Osteocyte (in vitro differentiated cells): ENCODE measurements at regions not wholly inside any gene's neighbourhood (a gene's known extent, or its start where the extent isn't known, plus 50 kb on each side); places are given as distances from the start of the nearest gene placed in this dataset.
"Not testable (repeated sequence)": the region's sequence is repeated elsewhere in the genome, so short reads cannot be mapped to it uniquely, and the experiment has no call there.

ENCODE experiments used
- DNase-seq: peaks from one replicate; pipeline ENCODE4 v3.0.0; 2021; ENCODE audit warnings: mixed read lengths; ENCODE audit not compliant: unreplicated experiment; ENCODE audit errors: extremely low spot score
- H3K27ac Mint-ChIP-seq: one replicate; pipeline ENCODE4 v1.8.0; 2021; ENCODE audit warnings: mild to moderate bottlenecking, mixed read lengths; ENCODE audit not compliant: unreplicated experiment
- H3K27me3 Mint-ChIP-seq: one replicate; pipeline ENCODE4 v1.8.0; 2021; ENCODE audit warnings: mixed read lengths; ENCODE audit not compliant: unreplicated experiment
- H3K36me3 Mint-ChIP-seq: one replicate; pipeline ENCODE4 v1.8.0; 2021; ENCODE audit warnings: mixed read lengths; ENCODE audit not compliant: unreplicated experiment
- H3K4me1 Mint-ChIP-seq: one replicate; pipeline ENCODE4 v1.8.0; 2021; ENCODE audit warnings: mixed read lengths; ENCODE audit not compliant: unreplicated experiment
- H3K4me3 Mint-ChIP-seq: one replicate; pipeline ENCODE4 v1.8.0; 2021; ENCODE audit warnings: mild to moderate bottlenecking, moderate library complexity, mixed read lengths; ENCODE audit not compliant: unreplicated experiment
- H3K9me3 Mint-ChIP-seq: one replicate; pipeline ENCODE4 v1.8.0; 2021; ENCODE audit warnings: mixed read lengths; ENCODE audit not compliant: unreplicated experiment
- CTCF ChIP-seq: fragments of 200-600 bp; sonication (generic); IDR thresholded peaks from 2 replicates; pipeline ENCODE4 v1.5.0; 2021; ENCODE audit warnings: antibody characterized with exemption, mild to moderate bottlenecking, moderate library complexity

DNA sequence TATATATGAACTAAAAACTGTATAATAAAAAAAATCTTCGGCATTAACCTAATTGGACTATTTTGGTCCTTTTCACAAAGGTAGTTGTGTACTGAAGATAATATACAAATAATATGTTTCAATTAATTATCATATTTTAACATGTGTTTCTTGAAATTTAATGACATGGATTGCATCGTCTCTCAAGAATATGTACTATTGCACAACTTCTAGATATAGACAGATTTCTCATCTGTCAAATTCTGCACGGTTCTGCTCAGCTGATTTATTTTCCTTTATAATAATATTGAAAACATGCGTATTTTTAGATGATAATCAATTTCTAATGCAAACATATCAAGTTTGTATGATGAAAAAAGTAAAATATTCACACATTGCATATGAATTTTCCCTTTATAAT is 498.7 kb upstream of the PABPC4L start:
- Mint-ChIP-seq H3K36me3 (no peaks in the 10 kb centered on the region), H3K9me3 (peaks cover 5% of the 10 kb centered on the region), H3K4me3 (no peak overlapping the region), H3K27me3 (no peaks in the 10 kb centered on the region), H3K4me1 (no peaks in the 10 kb centered on the region), H3K27ac (no peak overlapping the region)
- no peak for DNase-seq
- no peak for TF ChIP-seq CTCF

DNA sequence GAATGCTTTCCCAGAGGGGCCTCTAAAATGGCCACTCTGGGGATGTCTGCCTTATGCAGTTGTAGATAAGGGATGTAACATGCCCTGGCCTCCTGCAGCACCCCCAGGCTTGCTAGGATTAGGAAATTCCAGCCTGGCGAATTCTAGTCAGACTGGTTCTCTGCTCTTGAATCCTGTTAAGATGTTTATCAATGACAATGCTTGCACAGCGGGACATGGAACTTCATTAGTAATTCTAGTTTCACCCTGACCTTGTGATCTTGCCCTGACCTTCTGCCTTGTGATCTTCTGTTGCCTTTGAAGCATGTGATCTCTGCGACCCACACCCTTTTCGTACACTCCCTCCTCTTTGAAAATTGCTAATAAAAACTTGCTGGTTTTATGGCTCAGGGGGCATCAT is 497.2 kb upstream of the PABPC4L start:
- not testable (repeated sequence) for H3K9me3 Mint-ChIP-seq, H3K4me1 Mint-ChIP-seq, H3K4me3 Mint-ChIP-seq, H3K36me3 Mint-ChIP-seq, DNase-seq, H3K27ac Mint-ChIP-seq, H3K27me3 Mint-ChIP-seq

- Mint-ChIP-seq H3K36me3 (no peaks in the 10 kb centered on the region), H3K27ac (no peak overlapping the region), H3K4me3 (no peak overlapping the region), H3K27me3 (no peaks in the 10 kb centered on the region), H3K9me3 (peaks cover 5% of the 10 kb centered on the region), H3K4me1 (no peaks in the 10 kb centered on the region)
- no peak for TF ChIP-seq CTCF
- no peak for DNase-seq
Measured at GRCh38 chr4:134695433-134695832, 493.8 kb upstream of the PABPC4L start.

- H3K4me1 Mint-ChIP-seq: no peaks in the 10 kb centered on the region
- no peak overlapping the region for H3K27ac Mint-ChIP-seq
- no peak for DNase-seq
- no peaks in the 10 kb centered on the region for H3K27me3 Mint-ChIP-seq
- no peak for TF ChIP-seq CTCF
- peaks cover 2% of the 10 kb centered on the region for H3K9me3 Mint-ChIP-seq
- no peaks in the 10 kb centered on the region for H3K36me3 Mint-ChIP-seq
- no peak overlapping the region for H3K4me3 Mint-ChIP-seq
Measured at GRCh38 chr4:134691915-134692314, 490.3 kb upstream of the PABPC4L start.

DNA sequence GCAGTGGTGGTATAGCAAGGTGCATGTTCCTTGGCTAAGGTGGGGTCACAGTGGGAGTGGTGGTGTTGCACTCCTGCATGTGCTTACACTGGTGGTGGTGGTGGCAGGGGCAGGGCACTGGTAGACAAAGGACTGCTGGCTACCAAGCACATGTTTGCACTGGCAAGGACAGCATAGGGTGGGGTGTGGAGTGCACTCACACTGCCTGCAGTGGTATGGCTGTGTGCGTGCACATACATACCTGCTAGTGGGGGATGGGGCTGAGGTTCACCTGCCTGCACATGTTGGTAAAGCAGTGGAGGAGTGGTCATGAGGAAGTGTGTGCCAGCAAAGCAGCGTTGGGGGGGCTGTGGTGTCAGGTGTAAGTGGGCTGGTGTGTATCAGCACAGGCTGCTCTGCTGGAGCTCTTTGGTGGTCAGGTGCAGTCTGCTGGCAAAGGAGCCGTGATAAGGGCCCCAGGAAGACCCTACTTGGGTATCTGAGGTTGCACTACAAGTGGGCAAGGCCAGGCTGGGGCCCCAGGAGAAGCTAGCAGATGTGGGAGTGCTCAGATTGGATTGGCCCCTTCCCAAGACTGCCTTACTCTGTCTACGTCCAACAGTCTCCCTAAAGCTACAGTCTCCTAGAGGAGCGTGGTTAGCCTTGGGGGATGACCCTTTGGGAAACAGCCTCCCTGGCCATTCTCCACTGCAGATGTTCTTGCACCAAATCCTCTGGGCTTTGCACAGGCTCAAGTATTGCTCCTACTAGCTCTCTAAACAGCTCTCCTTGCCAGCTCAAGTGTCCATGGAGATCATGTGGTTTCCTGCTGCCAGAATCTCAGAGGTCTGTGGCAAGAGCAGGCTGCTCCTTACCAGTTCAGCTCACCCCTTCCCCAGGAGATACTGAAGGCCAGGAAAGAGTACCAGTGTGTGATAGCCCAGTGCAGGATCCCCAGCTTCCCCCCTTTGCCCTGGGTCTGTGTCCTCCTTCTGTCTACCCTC is 486.3 kb upstream of the PABPC4L start:
- Mint-ChIP-seq H3K27me3 (peaks cover 7% of the 10 kb centered on the region), H3K4me3 (no peak overlapping the region), H3K4me1 (no peaks in the 10 kb centered on the region), H3K9me3 (peaks cover 17% of the 10 kb centered on the region), H3K27ac (no peak overlapping the region), H3K36me3 (no peaks in the 10 kb centered on the region)
- DNase-seq: no peak
- no peak for TF ChIP-seq CTCF
